IMR-90 (cell line): ENCODE measurements at regions not wholly inside any gene's neighbourhood (a gene's known extent, or its start where the extent isn't known, plus 50 kb on each side); places are given as distances from the start of the nearest gene placed in this dataset.

ENCODE experiments used
- ATAC-seq: fragments of 200-7000 bp; cut with Tn5 transposase; 2 replicates; pipeline ENCODE4 v1.9.1; 2020; ENCODE audit warnings: low read depth, mild to moderate bottlenecking, moderate library complexity
- BruUV-seq: library from RNA; stranded (reverse); fragments of 400-500 nt; replicated peaks from 2 replicates; lab custom pipeline; 2021; lab: Mats Ljungman, UMichigan
- CTCF ChIA-PET: fragments of 300-600 bp; formaldehyde crosslinking; extraction: SDS; loops from one replicate; lab custom pipeline; 2021; ENCODE audit warnings: antibody characterized with exemption; lab: Yijun Ruan, JAX
- POLR2A ChIA-PET: fragments of 300-600 bp; sonication (Branson Sonifier 250); formaldehyde crosslinking; loops from one replicate; lab custom pipeline; 2022; ENCODE audit warnings: antibody characterized with exemption; ENCODE audit not compliant: unreplicated experiment; lab: Charles Lee
- DNase-seq: peaks from one replicate; pipeline ENCODE4 v3.0.0; 2013
- H2AFZ ChIP-seq: replicated peaks from 2 replicates; pipeline ENCODE3; 2013; ENCODE audit warnings: low read length, mild to moderate bottlenecking; ENCODE audit not compliant: poor library complexity
- H2AK5ac ChIP-seq: 2 replicates; pipeline ENCODE4 v1.6.1; 2013; ENCODE audit warnings: low read depth, low read length, inconsistent platforms
- H2AK9ac ChIP-seq: replicated peaks from 2 replicates; pipeline ENCODE3; 2013; ENCODE audit warnings: mild to moderate bottlenecking, low read depth, low read length, moderate library complexity; ENCODE audit not compliant: poor library complexity
- H2BK120ac ChIP-seq: 2 replicates; pipeline ENCODE4 v1.6.1; 2013; ENCODE audit warnings: low read depth, low read length, inconsistent platforms
- H2BK15ac ChIP-seq: 3 replicates; pipeline ENCODE4 v1.6.1; 2013; ENCODE audit warnings: low read depth, low read length, inconsistent platforms
- H2BK20ac ChIP-seq: 2 replicates; pipeline ENCODE4 v1.6.1; 2013; ENCODE audit warnings: low read depth, mild to moderate bottlenecking, inconsistent platforms, low read length, moderate library complexity
- H2BK5ac ChIP-seq: 2 replicates; pipeline ENCODE4 v1.6.1; 2013; ENCODE audit warnings: mild to moderate bottlenecking, low read depth, low read length, inconsistent platforms; ENCODE audit not compliant: poor library complexity, severe bottlenecking
- H3K14ac ChIP-seq: replicated peaks from 2 replicates; pipeline ENCODE4 v1.6.1; 2013; ENCODE audit warnings: low read depth, low read length, inconsistent platforms
- H3K18ac ChIP-seq: 2 replicates; pipeline ENCODE4 v1.6.1; 2013; ENCODE audit warnings: low read depth, low read length, control low read depth
- H3K23ac ChIP-seq: 2 replicates; pipeline ENCODE4 v1.6.1; 2013; ENCODE audit warnings: low read depth, low read length, inconsistent platforms
- H3K27ac ChIP-seq: 2 replicates; pipeline ENCODE4 v1.5.1; 2013; ENCODE audit warnings: mild to moderate bottlenecking, control low read depth, low read length; ENCODE audit not compliant: insufficient read depth
- H3K27me3 ChIP-seq: 2 replicates; pipeline ENCODE4 v1.6.1; 2013; ENCODE audit warnings: low read length; ENCODE audit not compliant: control insufficient read depth, insufficient read depth
- H3K36me3 ChIP-seq: 2 replicates; pipeline ENCODE4 v1.6.1; 2013; ENCODE audit warnings: low read length, mixed read lengths; ENCODE audit not compliant: control insufficient read depth, insufficient read depth
- H3K4ac ChIP-seq: 2 replicates; pipeline ENCODE4 v1.6.1; 2013; ENCODE audit warnings: low read depth, low read length, inconsistent platforms
- H3K4me1 ChIP-seq: 2 replicates; pipeline ENCODE4 v1.6.1; 2013; ENCODE audit warnings: low read length, mixed read lengths; ENCODE audit not compliant: control insufficient read depth, insufficient read depth
- H3K4me2 ChIP-seq: 2 replicates; pipeline ENCODE4 v1.6.1; 2013; ENCODE audit warnings: low read depth, mild to moderate bottlenecking, control low read depth, low read length, moderate library complexity
- H3K4me3 ChIP-seq: 2 replicates; pipeline ENCODE4 v1.5.1; 2013; ENCODE audit warnings: low read depth, mild to moderate bottlenecking, control low read depth, low read length, moderate library complexity; ENCODE audit not compliant: insufficient read depth
- H3K56ac ChIP-seq: 2 replicates; pipeline ENCODE4 v1.6.1; 2013; ENCODE audit warnings: low read length, inconsistent platforms; ENCODE audit not compliant: insufficient read depth; ENCODE audit errors: extremely low read depth
- H3K79me1 ChIP-seq, 2 experiments: 2 replicates each; pipeline ENCODE4 v1.6.1; 2013; ENCODE audit warnings: low read length in 2 of 2, inconsistent platforms in 1 of 2, low read depth in 1 of 2
- H3K9ac ChIP-seq: 2 replicates; pipeline ENCODE4 v1.6.1; 2013; ENCODE audit warnings: low read depth, low read length, control low read depth
- H3K9me1 ChIP-seq: 2 replicates; pipeline ENCODE4 v1.6.1; 2013; ENCODE audit warnings: low read length, inconsistent platforms; ENCODE audit not compliant: insufficient read depth
- H3K9me3 ChIP-seq: 2 replicates; pipeline ENCODE4 v1.6.1; 2013; ENCODE audit warnings: low read length; ENCODE audit not compliant: control insufficient read depth, insufficient read depth
- H4K20me1 ChIP-seq: 2 replicates; pipeline ENCODE4 v1.6.1; 2013; ENCODE audit warnings: low read length, inconsistent platforms; ENCODE audit not compliant: insufficient read depth
- H4K5ac ChIP-seq: 2 replicates; pipeline ENCODE4 v1.6.1; 2013; ENCODE audit warnings: mild to moderate bottlenecking, low read depth, low read length, control low read depth
- H4K8ac ChIP-seq, 2 experiments: 2 replicates each; pipeline ENCODE4 v1.6.1; 2013; ENCODE audit warnings: low read depth in 2 of 2, low read length in 2 of 2, control low read depth in 1 of 2, inconsistent platforms in 1 of 2
- H4K91ac ChIP-seq: 2 replicates; pipeline ENCODE4 v1.6.1; 2013; ENCODE audit warnings: low read depth, low read length, inconsistent platforms; ENCODE audit not compliant: insufficient read depth
- FOS ChIP-seq: fragments of 150-350 bp; IDR thresholded peaks from 2 replicates; pipeline ENCODE4 v1.6.1; 2016; ENCODE audit warnings: low read depth, low read length
- MAZ ChIP-seq: IDR thresholded peaks from 2 replicates; pipeline ENCODE4 v1.6.1; 2012; ENCODE audit warnings: low read depth, mild to moderate bottlenecking, low read length, improper control_type of control experiment, moderate library complexity, borderline replicate concordance
- NFE2L2 ChIP-seq: fragments of 150-350 bp; IDR thresholded peaks from 2 replicates; pipeline ENCODE4 v1.6.1; 2016; ENCODE audit warnings: low read depth, mild to moderate bottlenecking, low read length
- RCOR1 ChIP-seq: IDR thresholded peaks from 2 replicates; pipeline ENCODE4 v1.6.1; 2012; ENCODE audit warnings: mild to moderate bottlenecking, low read length, improper control_type of control experiment; ENCODE audit not compliant: insufficient replicate concordance
- WGBS, 2 experiments: methylation state at CpG; one replicate each; pipeline versions ENCODE4 v1.1.5 to v1.1.7; 2013; ENCODE audit warnings: missing lambda C conversion rate in 2 of 2; ENCODE audit not compliant: insufficient read length in 1 of 2; ENCODE audit errors: extremely low coverage in 2 of 2; 5-methylcytosine and 5-hydroxymethylcytosine counted together
- dilution Hi-C: fragments of 300-500 bp; cut with HindIII; formaldehyde crosslinking; loops from one replicate; pipeline ENCODE4 v1.14.3; 2018; ENCODE audit warnings: low sequenced_read_pairs; ENCODE audit not compliant: unreplicated experiment
- in situ Hi-C: fragments of 300-500 bp; cut with MboI; formaldehyde crosslinking; loops from 3 replicates; pipeline ENCODE4 v1.14.3; 2019; ENCODE audit warnings: low sequenced_read_pairs, inconsistent platforms, mixed read lengths
- intact Hi-C: fragments of 100-400 bp; cut with micrococcal nuclease; formaldehyde crosslinking; loops from 2 replicates; pipeline ENCODE4 v1.10.0; 2022

GRCh38 chr11:92784331-92784730 is 185.1 kb upstream of the MTNR1B start:
- in situ Hi-C loops (no loop called here), dilution Hi-C loops (no loop called here), intact Hi-C loops (no loop called here)
- ATAC-seq = no peak
- H2AK9ac ChIP-seq = no peak overlapping the region
- H4K8ac ChIP-seq = no peak overlapping the region
- DNase-seq = no peak
- H2BK120ac ChIP-seq = no peak overlapping the region
- CTCF ChIA-PET = no interaction called here
- H3K9ac ChIP-seq = no peak overlapping the region
- H3K18ac ChIP-seq = no peak overlapping the region
- H4K5ac ChIP-seq = no peak overlapping the region
- H3K4me3 ChIP-seq = no peak overlapping the region
- BruUV-seq = no TSS peak
- H2AK5ac ChIP-seq = no peak overlapping the region
- WGBS, 2 experiments = no CpG with 5 or more reads among the region's 6 CpGs
- no peak overlapping the region for H3K4ac ChIP-seq
- no peaks in the 10 kb centered on the region for H3K79me1 ChIP-seq
- H4K20me1 ChIP-seq = no peaks in the 10 kb centered on the region
- no peak overlapping the region for H3K56ac ChIP-seq
- H3K23ac ChIP-seq = no peak overlapping the region
- H3K14ac ChIP-seq = no peak overlapping the region
- no peak overlapping the region for H3K4me2 ChIP-seq
- no peak overlapping the region for H2BK5ac ChIP-seq
- no peak for TF ChIP-seq RCOR1
- no peak for TF ChIP-seq FOS
- TF ChIP-seq NFE2L2 = no peak
- TF ChIP-seq MAZ = no peak
- no peaks in the 10 kb centered on the region for H3K4me1 ChIP-seq
- no peak overlapping the region for H2AFZ ChIP-seq
- no peaks in the 10 kb centered on the region for H3K9me3 ChIP-seq
- H2BK15ac ChIP-seq = no peak overlapping the region
- H3K27ac ChIP-seq = no peak overlapping the region
- H2BK20ac ChIP-seq = no peak overlapping the region
- H3K36me3 ChIP-seq = no peaks in the 10 kb centered on the region
- no peak overlapping the region for H4K91ac ChIP-seq
- no peaks in the 10 kb centered on the region for H3K9me1 ChIP-seq
- no peaks in the 10 kb centered on the region for H3K27me3 ChIP-seq
- POLR2A ChIA-PET = no interaction called here
